ACC112 (cell line): ENCODE measurements at regions not wholly inside any gene's neighbourhood (a gene's known extent, or its start where the extent isn't known, plus 50 kb on each side); places are given as distances from the start of the nearest gene placed in this dataset.

Experiments
- H2AFZ ChIP-seq: fragments of 200-600 bp; sonication (generic); one replicate; pipeline ENCODE4 v1.6.0; 2017; ENCODE audit warnings: antibody characterized with exemption, low read length; ENCODE audit not compliant: unreplicated experiment
- H3K27ac ChIP-seq: fragments of 200-600 bp; sonication (generic); 2 replicates; pipeline ENCODE4 v1.5.1; 2014; ENCODE audit warnings: low read depth, mild to moderate bottlenecking, antibody characterized with exemption, low read length, moderate library complexity
- H3K27me3 ChIP-seq: fragments of 200-600 bp; sonication (generic); 2 replicates; pipeline ENCODE4 v1.6.1; 2014; ENCODE audit warnings: mild to moderate bottlenecking, antibody characterized with exemption, low read length, moderate library complexity, mixed read lengths; ENCODE audit not compliant: insufficient read depth
- H3K36me3 ChIP-seq: fragments of 200-600 bp; sonication (generic); 2 replicates; pipeline ENCODE4 v1.6.1; 2016; ENCODE audit warnings: mild to moderate bottlenecking, antibody characterized with exemption, low read length, moderate library complexity, mixed read lengths; ENCODE audit not compliant: insufficient read depth
- H3K4me1 ChIP-seq: fragments of 200-600 bp; sonication (generic); one replicate; pipeline ENCODE4 v1.6.1; 2016; ENCODE audit warnings: low read length, mixed read lengths; ENCODE audit not compliant: insufficient read depth, unreplicated experiment, control insufficient read depth
- H3K4me3 ChIP-seq: fragments of 200-600 bp; sonication (generic); 2 replicates; pipeline ENCODE4 v1.5.1; 2014; ENCODE audit warnings: mild to moderate bottlenecking, low read depth, low read length
- H3K79me2 ChIP-seq: fragments of 200-600 bp; sonication (generic); one replicate; pipeline ENCODE4 v1.6.0; 2016; ENCODE audit warnings: low read length; ENCODE audit not compliant: control insufficient read depth, unreplicated experiment, insufficient read depth

- H3K27ac ChIP-seq: no peak overlapping the region
- H3K27me3 ChIP-seq: no peaks in the 10 kb centered on the region
- H3K4me1 ChIP-seq: peaks cover 18% of the 10 kb centered on the region
- H3K79me2 ChIP-seq: no peaks in the 10 kb centered on the region
- no peak overlapping the region for H2AFZ ChIP-seq
- H3K36me3 ChIP-seq: no peaks in the 10 kb centered on the region
- H3K4me3 ChIP-seq: no peak overlapping the region
Measured at GRCh38 chr1:10904396-10905358, 107.8 kb upstream of the TARDBP start.

GRCh38 chr1:10905841-10906655, 106.4 kb upstream of the TARDBP start:
- Histone ChIP-seq H3K27ac (no peak overlapping the region), H2AFZ (no peak overlapping the region), H3K4me3 (no peak overlapping the region), H3K4me1 (peaks cover 5% of the 10 kb centered on the region), H3K36me3 (no peaks in the 10 kb centered on the region), H3K27me3 (no peaks in the 10 kb centered on the region), H3K79me2 (no peaks in the 10 kb centered on the region)

GRCh38 chr1:10906866-10907519, 105.5 kb upstream of the TARDBP start:
- no peaks in the 10 kb centered on the region for H3K79me2 ChIP-seq
- H3K4me1 ChIP-seq: no peaks in the 10 kb centered on the region
- H3K27ac ChIP-seq: no peak overlapping the region
- H3K27me3 ChIP-seq: no peaks in the 10 kb centered on the region
- no peaks in the 10 kb centered on the region for H3K36me3 ChIP-seq
- no peak overlapping the region for H3K4me3 ChIP-seq
- H2AFZ ChIP-seq: no peak overlapping the region

GRCh38 chr1:10908266-10908665, 104.2 kb upstream of the TARDBP start:
- Histone ChIP-seq H3K27me3 (no peaks in the 10 kb centered on the region), H3K36me3 (no peaks in the 10 kb centered on the region), H2AFZ (no peak overlapping the region), H3K4me1 (no peaks in the 10 kb centered on the region), H3K79me2 (no peaks in the 10 kb centered on the region), H3K4me3 (no peak overlapping the region), H3K27ac (no peak overlapping the region)

GRCh38 chr1:10909697-10910680, 102.5 kb upstream of the TARDBP start:
- H3K27ac ChIP-seq: no peak overlapping the region
- no peak overlapping the region for H3K4me3 ChIP-seq
- no peaks in the 10 kb centered on the region for H3K36me3 ChIP-seq
- no peak overlapping the region for H2AFZ ChIP-seq
- no peaks in the 10 kb centered on the region for H3K27me3 ChIP-seq
- no peaks in the 10 kb centered on the region for H3K4me1 ChIP-seq
- H3K79me2 ChIP-seq: no peaks in the 10 kb centered on the region

- Histone ChIP-seq H3K4me3 (no peak overlapping the region), H2AFZ (no peak overlapping the region), H3K36me3 (no peaks in the 10 kb centered on the region), H3K79me2 (no peaks in the 10 kb centered on the region), H3K27me3 (no peaks in the 10 kb centered on the region), H3K27ac (no peak overlapping the region), H3K4me1 (no peaks in the 10 kb centered on the region)
Measured at GRCh38 chr1:10910681-10911489, 101.6 kb upstream of the TARDBP start.

- Histone ChIP-seq H3K79me2 (no peaks in the 10 kb centered on the region), H2AFZ (no peak overlapping the region), H3K4me3 (no peak overlapping the region), H3K4me1 (no peaks in the 10 kb centered on the region), H3K27me3 (no peaks in the 10 kb centered on the region), H3K36me3 (no peaks in the 10 kb centered on the region), H3K27ac (no peak overlapping the region)
Measured at GRCh38 chr1:10911490-10912166, 100.8 kb upstream of the TARDBP start.

- Histone ChIP-seq H3K27ac (no peak overlapping the region), H3K4me1 (no peaks in the 10 kb centered on the region), H3K36me3 (no peaks in the 10 kb centered on the region), H2AFZ (no peak overlapping the region), H3K4me3 (no peak overlapping the region), H3K79me2 (no peaks in the 10 kb centered on the region), H3K27me3 (peaks cover 3% of the 10 kb centered on the region; the same call in 1 of the 2 replicates)
Measured at GRCh38 chr1:10912441-10912840, 100.0 kb upstream of the TARDBP start.

GRCh38 chr1:10914056-10914455, 98.4 kb upstream of the TARDBP start:
- Histone ChIP-seq H3K27me3 (peaks cover 11% of the 10 kb centered on the region), H3K36me3 (no peaks in the 10 kb centered on the region), H3K79me2 (no peaks in the 10 kb centered on the region), H3K4me3 (no peak overlapping the region), H3K27ac (no peak overlapping the region), H3K4me1 (no peaks in the 10 kb centered on the region), H2AFZ (no peak overlapping the region)
